ENCODE measurements at regions not wholly inside any gene's neighbourhood (a gene's known extent, or its start where the extent isn't known, plus 50 kb on each side); places are given as distances from the start of the nearest gene placed in this dataset.
"Not testable (repeated sequence)": the region's sequence is repeated elsewhere in the genome, so short reads cannot be mapped to it uniquely, and the experiment has no call there.

- H3K9me3 ChIP-seq (replicated peaks; ENCODE audit: control insufficient read depth, insufficient read depth, low read depth, low read length); H3K27ac ChIP-seq (ENCODE audit: extremely low read depth, low read depth, low read length); H3K36me3 ChIP-seq (ENCODE audit: control insufficient read depth, insufficient read depth, low read length); FAIRE-seq; DNase-seq (ENCODE audit: extremely low read depth in 1 of 4, low spot score in 3 of 4); intact Hi-C loops (cut with micrococcal nuclease); POLR2A ChIA-PET; in situ Hi-C loops (cut with MboI); H4K20me1 ChIP-seq (replicated peaks; ENCODE audit: control insufficient read depth, insufficient read depth, low read length); H2AFZ ChIP-seq (ENCODE audit: low read depth, low read length); ATAC-seq; H3K9ac ChIP-seq (ENCODE audit: insufficient read depth in 1 of 2, low read depth in 2 of 2, low read length in 2 of 2); H3K9me1 ChIP-seq (ENCODE audit: control insufficient read depth, insufficient read depth, low read length); H3K4me3 ChIP-seq; CTCF ChIA-PET (ENCODE audit: low intra/inter-chr PET ratio); H3K4me1 ChIP-seq (replicated peaks in 1 of 2; ENCODE audit: control insufficient read depth in 2 of 2, insufficient read depth in 2 of 2, low read length in 2 of 2); H3K79me2 ChIP-seq (ENCODE audit: control insufficient read depth, insufficient read depth, low read length); H3K27me3 ChIP-seq (ENCODE audit: control insufficient read depth in 2 of 2, insufficient read depth in 2 of 2, low read length in 2 of 2); BruUV-seq (replicated peaks); H3K4me2 ChIP-seq (ENCODE audit: insufficient read depth, low read length): not testable (repeated sequence)
- TF ChIP-seq NFIX (CRISPR knock-in tag; IDR thresholded peaks at IDR 0.05; ENCODE audit: low read depth) (peak; percentile 95), NFIC (IDR thresholded peaks at IDR 0.05) (peak; percentile 98)
- 16% methylated on average over 3 of the region's 3 CpGs for WGBS (ENCODE audit: insufficient coverage, low coverage, missing lambda C conversion rate)
Measured at GRCh38 chr10:46187431-46187830, 99.4 kb upstream of the ANTXRL start.

- intact Hi-C loops (cut with micrococcal nuclease) (no loop called here), in situ Hi-C loops (cut with MboI) (no loop called here)
- no peak for DNase-seq (ENCODE audit: extremely low read depth in 1 of 4, low spot score in 3 of 4)
- H3K27me3 ChIP-seq (ENCODE audit: control insufficient read depth in 2 of 2, insufficient read depth in 2 of 2, low read length in 2 of 2) = no peaks in the 10 kb centered on the region
- H3K36me3 ChIP-seq (ENCODE audit: control insufficient read depth, insufficient read depth, low read length) = no peaks in the 10 kb centered on the region
- H3K4me3 ChIP-seq = no peak overlapping the region
- H3K79me2 ChIP-seq (ENCODE audit: control insufficient read depth, insufficient read depth, low read length) = no peaks in the 10 kb centered on the region
- CTCF ChIA-PET (ENCODE audit: low intra/inter-chr PET ratio) = no interaction called here
- H3K9ac ChIP-seq (ENCODE audit: insufficient read depth in 1 of 2, low read depth in 2 of 2, low read length in 2 of 2) = no peak overlapping the region
- H3K9me1 ChIP-seq (ENCODE audit: control insufficient read depth, insufficient read depth, low read length) = no peaks in the 10 kb centered on the region
- POLR2A ChIA-PET = no interaction called here
- 12% methylated on average over 3 of the region's 3 CpGs for WGBS (ENCODE audit: insufficient coverage, low coverage, missing lambda C conversion rate)
- no peak overlapping the region for H2AFZ ChIP-seq (ENCODE audit: low read depth, low read length)
- H3K9me3 ChIP-seq (replicated peaks; ENCODE audit: control insufficient read depth, insufficient read depth, low read depth, low read length) = no peaks in the 10 kb centered on the region
- FAIRE-seq = no peak
- H3K27ac ChIP-seq (ENCODE audit: extremely low read depth, low read depth, low read length) = no peak overlapping the region
- no peak for ATAC-seq
- no TSS peak for BruUV-seq (replicated peaks)
- H3K4me2 ChIP-seq (ENCODE audit: insufficient read depth, low read length) = no peak overlapping the region
- H3K4me1 ChIP-seq (replicated peaks in 1 of 2; ENCODE audit: control insufficient read depth in 2 of 2, insufficient read depth in 2 of 2, low read length in 2 of 2) = no peaks in the 10 kb centered on the region
- H4K20me1 ChIP-seq (replicated peaks; ENCODE audit: control insufficient read depth, insufficient read depth, low read length) = no peaks in the 10 kb centered on the region
- TF ChIP-seq KDM1A (IDR thresholded peaks at IDR 0.05) (no peak), NCOA6 (IDR thresholded peaks at IDR 0.05) (no peak), MAZ (CRISPR knock-in tag; conservative IDR thresholded peaks at IDR 0.05 in 1 of 2, IDR thresholded peaks at IDR 0.05 in 1 of 2) (no peak), ZNF655 (CRISPR knock-in tag; IDR thresholded peaks at IDR 0.05) (no peak), NR1H2 (CRISPR knock-in tag; IDR thresholded peaks at IDR 0.05) (no peak), PHF21A (IDR thresholded peaks at IDR 0.05; ENCODE audit: borderline replicate concordance, low read depth) (no peak), NONO (IDR thresholded peaks at IDR 0.05; ENCODE audit: low read depth in 2 of 2, low read length in 1 of 2) (no peak), SFPQ (IDR thresholded peaks at IDR 0.05; ENCODE audit: low read depth, low read length) (no peak), ZNF140 (CRISPR knock-in tag; IDR thresholded peaks at IDR 0.05) (no peak), C11orf30 (IDR thresholded peaks at IDR 0.05; ENCODE audit: low read depth) (no peak), FOXM1 (IDR thresholded peaks at IDR 0.05; ENCODE audit: low read depth) (no peak), FOXM1 (CRISPR knock-in tag; IDR thresholded peaks at IDR 0.05; ENCODE audit: low read depth) (no peak), NFRKB (IDR thresholded peaks at IDR 0.05; ENCODE audit: low read depth) (no peak), PPARD (CRISPR knock-in tag; IDR thresholded peaks at IDR 0.05) (no peak)
Measured at GRCh38 chr10:46197050-46197449, 89.7 kb upstream of the ANTXRL start.

Measured in K562 (cell line).